Neural cell (in vitro differentiated cells): ENCODE measurements at regions not wholly inside any gene's neighbourhood (a gene's known extent, or its start where the extent isn't known, plus 50 kb on each side); places are given as distances from the start of the nearest gene placed in this dataset.

Source experiments
- H2AFZ ChIP-seq: fragments of 200-600, 300-800 bp; sonication (generic), shearing (Covaris generic); 2 replicates; pipeline ENCODE4 v1.6.0; 2014; ENCODE audit warnings: low read depth, mild to moderate bottlenecking, antibody characterized with exemption, low read length, moderate library complexity
- H3F3A ChIP-seq: fragments of 200-600 bp; shearing (Covaris generic); 2 replicates; pipeline ENCODE4 v1.6.1; 2016; ENCODE audit warnings: mild to moderate bottlenecking, moderate library complexity, mixed read lengths, antibody characterized with exemption, low read length; ENCODE audit not compliant: insufficient read depth, poor library complexity, severe bottlenecking
- H3K27ac ChIP-seq: fragments of 200-600, 300-800 bp; sonication (generic), shearing (Covaris generic); 2 replicates; pipeline ENCODE4 v1.5.1; 2014; ENCODE audit warnings: mild to moderate bottlenecking, low read length, moderate library complexity
- H3K27me3 ChIP-seq: fragments of 300-800, 200-600 bp; sonication (generic), shearing (Covaris generic); 2 replicates; pipeline ENCODE4 v1.6.0; 2014; ENCODE audit warnings: mild to moderate bottlenecking, low read depth, low read length, moderate library complexity; ENCODE audit not compliant: insufficient read depth
- H3K36me3 ChIP-seq: fragments of 300-800, 200-600 bp; sonication (generic), shearing (Covaris generic); 2 replicates; pipeline ENCODE4 v1.5.1; 2014; ENCODE audit warnings: mild to moderate bottlenecking, antibody characterized with exemption, low read length, moderate library complexity; ENCODE audit not compliant: insufficient read depth
- H3K4me2 ChIP-seq: fragments of 300-800, 200-600 bp; sonication (generic), shearing (Covaris generic); 2 replicates; pipeline ENCODE4 v1.6.0; 2014; ENCODE audit warnings: mild to moderate bottlenecking, low read length
- H3K4me3 ChIP-seq: fragments of 300-800, 200-600 bp; sonication (generic), shearing (Covaris generic); 2 replicates; pipeline ENCODE4 v1.5.1; 2014; ENCODE audit warnings: mild to moderate bottlenecking, low read length, moderate library complexity
- H3K79me2 ChIP-seq: fragments of 200-600 bp; shearing (Covaris generic); replicated peaks from 2 replicates; pipeline ENCODE4 v1.6.0; 2014; ENCODE audit warnings: mild to moderate bottlenecking, low read length, moderate library complexity; ENCODE audit not compliant: insufficient read depth
- H3K9ac ChIP-seq: fragments of 300-800, 200-600 bp; sonication (generic), shearing (Covaris generic); 2 replicates; pipeline ENCODE4 v1.6.1; 2016; ENCODE audit warnings: mild to moderate bottlenecking, low read length, mixed read lengths
- H3K9me2 ChIP-seq: fragments of 200-600 bp; shearing (Covaris generic); 2 replicates; pipeline ENCODE4 v1.6.1; 2016; ENCODE audit warnings: mild to moderate bottlenecking, low read length, mixed read lengths; ENCODE audit not compliant: insufficient read depth
- H3K9me3 ChIP-seq: fragments of 200-600, 300-800 bp; sonication (generic), shearing (Covaris generic); 2 replicates; pipeline ENCODE4 v1.6.1; 2016; ENCODE audit warnings: mild to moderate bottlenecking, mixed run types, low read length, moderate library complexity, mixed read lengths
- H4K20me1 ChIP-seq: fragments of 200-600 bp; shearing (Covaris generic); 2 replicates; pipeline ENCODE4 v1.6.1; 2016; ENCODE audit warnings: mild to moderate bottlenecking, mixed run types; ENCODE audit not compliant: insufficient read depth
- EP300 ChIP-seq: fragments of 450-650 bp; conservative IDR thresholded peaks from 2 replicates; pipeline ENCODE4 v1.6.1; 2014; ENCODE audit warnings: antibody characterized with exemption, mild to moderate bottlenecking, moderate library complexity; ENCODE audit not compliant: poor library complexity, severe bottlenecking
- EZH2 ChIP-seq: fragments of 200-600, 300-800 bp; shearing (Covaris generic), sonication (generic); IDR thresholded peaks from 2 replicates; pipeline ENCODE4 v1.6.1; 2014; ENCODE audit warnings: antibody characterized with exemption, low read length, borderline replicate concordance, mild to moderate bottlenecking; ENCODE audit not compliant: insufficient read depth, poor library complexity, severe bottlenecking
- MXI1 ChIP-seq: fragments of 450-650 bp; conservative IDR thresholded peaks from 2 replicates; pipeline ENCODE4 v1.6.1; 2014; ENCODE audit warnings: antibody characterized with exemption, mild to moderate bottlenecking; ENCODE audit not compliant: poor library complexity, severe bottlenecking
- POLR2AphosphoS5 ChIP-seq: IDR thresholded peaks from 2 replicates; pipeline ENCODE4 v1.6.1; 2012
- RAD21 ChIP-seq: fragments of 450-650 bp; conservative IDR thresholded peaks from 2 replicates; pipeline ENCODE4 v1.6.1; 2014; ENCODE audit warnings: antibody characterized with exemption, mild to moderate bottlenecking, moderate library complexity
- SMC3 ChIP-seq: fragments of 450-650 bp; conservative IDR thresholded peaks from 2 replicates; pipeline ENCODE4 v1.6.1; 2014; ENCODE audit warnings: antibody characterized with exemption, mild to moderate bottlenecking, moderate library complexity; ENCODE audit not compliant: poor library complexity
- TAF1 ChIP-seq: IDR thresholded peaks from 2 replicates; pipeline ENCODE4 v1.6.1; 2012; ENCODE audit warnings: low read depth
- TF ChIP-seq, protein P1 (sequence below): fragments of 450-650 bp; IDR thresholded peaks from 2 replicates; pipeline ENCODE4 v1.5.1; 2014; ENCODE audit warnings: antibody characterized with exemption, mild to moderate bottlenecking, moderate library complexity; ENCODE audit not compliant: poor library complexity, severe bottlenecking
- TF ChIP-seq, protein P2 (sequence below): IDR thresholded peaks from 2 replicates; pipeline ENCODE4 v1.6.1; 2012; ENCODE audit warnings: borderline replicate concordance

DNA sequence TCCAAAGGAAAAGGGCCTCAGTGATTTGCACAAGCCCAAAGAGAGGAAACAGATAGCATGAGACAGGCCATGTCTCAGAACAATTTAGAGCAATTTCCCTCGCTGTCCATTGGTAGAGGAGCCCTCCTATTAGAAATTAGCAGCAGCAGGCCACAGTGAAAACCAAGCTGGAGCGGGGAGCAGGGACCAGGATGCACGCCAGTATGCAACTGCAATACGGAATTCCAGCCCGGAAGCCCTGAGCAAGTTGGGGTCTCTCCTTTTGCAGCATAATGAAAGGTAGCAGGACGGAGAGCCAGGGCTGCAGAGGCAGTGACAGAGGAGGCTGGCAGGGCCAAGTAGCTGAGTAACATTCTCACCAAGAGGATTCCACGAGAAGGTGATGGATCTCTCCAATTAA, 84.9 kb upstream of the CLMN start:
- no peaks in the 10 kb centered on the region for H3K9me2 ChIP-seq
- no peak overlapping the region for H3K4me2 ChIP-seq
- no peaks in the 10 kb centered on the region for H3K9me3 ChIP-seq
- no peaks in the 10 kb centered on the region for H3F3A ChIP-seq
- no peaks in the 10 kb centered on the region for H3K79me2 ChIP-seq
- H3K27me3 ChIP-seq: no peaks in the 10 kb centered on the region
- no peaks in the 10 kb centered on the region for H4K20me1 ChIP-seq
- no peak overlapping the region for H2AFZ ChIP-seq
- H3K4me3 ChIP-seq: no peak overlapping the region
- no peak overlapping the region for H3K27ac ChIP-seq
- no peak overlapping the region for H3K9ac ChIP-seq
- TF ChIP-seq, protein P1, sequence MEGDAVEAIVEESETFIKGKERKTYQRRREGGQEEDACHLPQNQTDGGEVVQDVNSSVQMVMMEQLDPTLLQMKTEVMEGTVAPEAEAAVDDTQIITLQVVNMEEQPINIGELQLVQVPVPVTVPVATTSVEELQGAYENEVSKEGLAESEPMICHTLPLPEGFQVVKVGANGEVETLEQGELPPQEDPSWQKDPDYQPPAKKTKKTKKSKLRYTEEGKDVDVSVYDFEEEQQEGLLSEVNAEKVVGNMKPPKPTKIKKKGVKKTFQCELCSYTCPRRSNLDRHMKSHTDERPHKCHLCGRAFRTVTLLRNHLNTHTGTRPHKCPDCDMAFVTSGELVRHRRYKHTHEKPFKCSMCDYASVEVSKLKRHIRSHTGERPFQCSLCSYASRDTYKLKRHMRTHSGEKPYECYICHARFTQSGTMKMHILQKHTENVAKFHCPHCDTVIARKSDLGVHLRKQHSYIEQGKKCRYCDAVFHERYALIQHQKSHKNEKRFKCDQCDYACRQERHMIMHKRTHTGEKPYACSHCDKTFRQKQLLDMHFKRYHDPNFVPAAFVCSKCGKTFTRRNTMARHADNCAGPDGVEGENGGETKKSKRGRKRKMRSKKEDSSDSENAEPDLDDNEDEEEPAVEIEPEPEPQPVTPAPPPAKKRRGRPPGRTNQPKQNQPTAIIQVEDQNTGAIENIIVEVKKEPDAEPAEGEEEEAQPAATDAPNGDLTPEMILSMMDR: no peak
- TF ChIP-seq POLR2AphosphoS5 (no peak), RAD21 (no peak), EP300 (no peak), EZH2 (no peak), SMC3 (no peak)
- no peaks in the 10 kb centered on the region for H3K36me3 ChIP-seq

DNA sequence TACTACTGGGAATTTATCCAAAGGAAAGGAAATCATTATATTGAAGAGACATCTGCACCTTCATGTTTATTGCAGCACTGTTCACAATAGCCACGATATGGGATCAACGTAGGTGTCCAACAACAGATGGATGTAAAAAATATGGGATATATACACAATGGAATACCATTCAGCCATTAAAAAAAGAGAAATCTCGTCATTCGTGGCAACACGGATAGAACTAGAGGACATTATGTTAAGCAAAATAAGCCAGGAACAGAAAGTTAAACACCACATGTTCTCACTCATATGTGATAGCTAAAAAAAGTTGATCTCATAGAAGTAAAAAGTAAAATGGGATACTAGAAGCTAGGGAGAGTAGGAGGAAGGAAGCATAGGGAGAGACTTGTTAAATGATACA, 82.9 kb upstream of the CLMN start:
- Histone ChIP-seq H3K9ac (no peak overlapping the region), H3K9me3 (no peaks in the 10 kb centered on the region), H3K27ac (no peak overlapping the region)

More for the DNA sequence above, 82.9 kb upstream of the CLMN start:
- Histone ChIP-seq H2AFZ (no peak overlapping the region), H3K27me3 (no peaks in the 10 kb centered on the region), H3K36me3 (no peaks in the 10 kb centered on the region), H3F3A (no peaks in the 10 kb centered on the region), H4K20me1 (no peaks in the 10 kb centered on the region), H3K4me2 (no peak overlapping the region), H3K4me3 (no peak overlapping the region), H3K9me2 (no peaks in the 10 kb centered on the region), H3K79me2 (no peaks in the 10 kb centered on the region)
- TF ChIP-seq, protein P1: no peak
- no peak for TF ChIP-seq POLR2AphosphoS5
- TF ChIP-seq TAF1: no peak
- TF ChIP-seq EZH2: no peak
- no peak for TF ChIP-seq RAD21
- TF ChIP-seq EP300: no peak
- no peak for TF ChIP-seq SMC3
- no peak for TF ChIP-seq MXI1
- TF ChIP-seq, protein P2, sequence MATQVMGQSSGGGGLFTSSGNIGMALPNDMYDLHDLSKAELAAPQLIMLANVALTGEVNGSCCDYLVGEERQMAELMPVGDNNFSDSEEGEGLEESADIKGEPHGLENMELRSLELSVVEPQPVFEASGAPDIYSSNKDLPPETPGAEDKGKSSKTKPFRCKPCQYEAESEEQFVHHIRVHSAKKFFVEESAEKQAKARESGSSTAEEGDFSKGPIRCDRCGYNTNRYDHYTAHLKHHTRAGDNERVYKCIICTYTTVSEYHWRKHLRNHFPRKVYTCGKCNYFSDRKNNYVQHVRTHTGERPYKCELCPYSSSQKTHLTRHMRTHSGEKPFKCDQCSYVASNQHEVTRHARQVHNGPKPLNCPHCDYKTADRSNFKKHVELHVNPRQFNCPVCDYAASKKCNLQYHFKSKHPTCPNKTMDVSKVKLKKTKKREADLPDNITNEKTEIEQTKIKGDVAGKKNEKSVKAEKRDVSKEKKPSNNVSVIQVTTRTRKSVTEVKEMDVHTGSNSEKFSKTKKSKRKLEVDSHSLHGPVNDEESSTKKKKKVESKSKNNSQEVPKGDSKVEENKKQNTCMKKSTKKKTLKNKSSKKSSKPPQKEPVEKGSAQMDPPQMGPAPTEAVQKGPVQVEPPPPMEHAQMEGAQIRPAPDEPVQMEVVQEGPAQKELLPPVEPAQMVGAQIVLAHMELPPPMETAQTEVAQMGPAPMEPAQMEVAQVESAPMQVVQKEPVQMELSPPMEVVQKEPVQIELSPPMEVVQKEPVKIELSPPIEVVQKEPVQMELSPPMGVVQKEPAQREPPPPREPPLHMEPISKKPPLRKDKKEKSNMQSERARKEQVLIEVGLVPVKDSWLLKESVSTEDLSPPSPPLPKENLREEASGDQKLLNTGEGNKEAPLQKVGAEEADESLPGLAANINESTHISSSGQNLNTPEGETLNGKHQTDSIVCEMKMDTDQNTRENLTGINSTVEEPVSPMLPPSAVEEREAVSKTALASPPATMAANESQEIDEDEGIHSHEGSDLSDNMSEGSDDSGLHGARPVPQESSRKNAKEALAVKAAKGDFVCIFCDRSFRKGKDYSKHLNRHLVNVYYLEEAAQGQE: no peak
